DMS153 treated with DMSO at 0.1 percent for 48 hours (cell line): ENCODE measurements at regions not wholly inside any gene's neighbourhood (a gene's known extent, or its start where the extent isn't known, plus 50 kb on each side); places are given as distances from the start of the nearest gene placed in this dataset.

Experiments used
- DNase-seq: peaks from one replicate; lab custom pipeline; 2025; ENCODE audit not compliant: unreplicated experiment; lab: John Stamatoyannopoulos, UW

- DNase-seq, result no peak
These were observed 1115.0 kb downstream of the CDH18 start for GRCh38 chr5:18872978-18873377.

GRCh38 chr5:18876565-18876964 is 1111.4 kb downstream of the CDH18 start:
- DNase-seq, result no peak

GRCh38 chr5:18881615-18882014 is 1106.4 kb downstream of the CDH18 start:
- no peak for DNase-seq

- DNase-seq, result no peak
These were observed 1105.8 kb downstream of the CDH18 start for GRCh38 chr5:18882154-18882553.

GRCh38 chr5:18888821-18889220 is 1099.2 kb downstream of the CDH18 start:
- no peak for DNase-seq

- no peak for DNase-seq
These were observed 1087.4 kb downstream of the CDH18 start for GRCh38 chr5:18900644-18901043.

GRCh38 chr5:18920966-18921365 is 1067.0 kb downstream of the CDH18 start:
- no peak for DNase-seq

GRCh38 chr5:18932081-18932480 is 1055.9 kb downstream of the CDH18 start:
- no peak for DNase-seq

- DNase-seq, result no peak
These were observed 1043.2 kb downstream of the CDH18 start for GRCh38 chr5:18944771-18945170.

GRCh38 chr5:18954239-18954638 is 1033.8 kb downstream of the CDH18 start:
- no peak for DNase-seq

GRCh38 chr5:18959535-18959934 is 1028.5 kb downstream of the CDH18 start:
- no peak for DNase-seq

GRCh38 chr5:18961234-18961633 is 1026.8 kb downstream of the CDH18 start:
- no peak for DNase-seq

GRCh38 chr5:18965893-18966292 is 1022.1 kb downstream of the CDH18 start:
- DNase-seq, result no peak

- DNase-seq, result no peak
These were observed 1020.4 kb downstream of the CDH18 start for GRCh38 chr5:18967637-18968036.

- DNase-seq, result no peak
These were observed 1019.0 kb downstream of the CDH18 start for GRCh38 chr5:18968966-18969365.

- no peak for DNase-seq
These were observed 1018.0 kb downstream of the CDH18 start for GRCh38 chr5:18970000-18970399.

- no peak for DNase-seq
These were observed 1015.8 kb downstream of the CDH18 start for GRCh38 chr5:18972177-18972576.

GRCh38 chr5:18975624-18976023 is 1012.4 kb downstream of the CDH18 start:
- DNase-seq, result no peak

GRCh38 chr5:18977880-18978279 is 1010.1 kb downstream of the CDH18 start:
- DNase-seq, result no peak

- no peak for DNase-seq
These were observed 1003.4 kb downstream of the CDH18 start for GRCh38 chr5:18984559-18985080.

GRCh38 chr5:18985171-18985758 is 1002.7 kb downstream of the CDH18 start:
- no peak for DNase-seq

GRCh38 chr5:18987101-18987500 is 1000.9 kb downstream of the CDH18 start:
- DNase-seq, result no peak

GRCh38 chr5:18990852-18991251 is 997.1 kb downstream of the CDH18 start:
- DNase-seq, result no peak
